ENCODE measurements at regions not wholly inside any gene's neighbourhood (a gene's known extent, or its start where the extent isn't known, plus 50 kb on each side); places are given as distances from the start of the nearest gene placed in this dataset.

DNA sequence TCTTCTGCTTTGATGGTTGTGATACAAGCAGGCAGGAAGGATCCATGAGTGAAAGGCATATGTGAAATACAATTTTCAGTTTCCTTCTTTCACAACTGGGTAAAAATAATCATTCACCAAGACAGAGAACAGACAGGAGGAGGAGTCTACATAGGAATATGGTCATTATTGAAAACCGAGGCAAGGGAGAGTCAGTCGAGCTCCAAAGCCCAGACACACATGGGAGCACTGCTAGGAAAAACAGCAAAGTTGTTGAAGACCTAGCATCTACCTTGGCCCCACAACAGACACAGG lies 260.6 kb downstream of the ERMARD start:
- ChIA-PET CTCF (ENCODE audit: partially characterized antibody) (interaction anchor here (1.7 kb wide), 1 partner anchor 49 kb away, joined by 4 read pairs; no protein-coding TSS in a partner anchor), POLR2A (ENCODE audit: partially characterized antibody) (interaction anchor here (2.0 kb wide), 1 partner anchor 8 kb away, joined by 5 read pairs; no protein-coding TSS in a partner anchor)
- Histone ChIP-seq H3K79me2 (ENCODE audit: control insufficient read depth in 1 of 2, insufficient read depth in 2 of 2, low read length in 2 of 2) (no peaks in the 10 kb centered on the region), H3K4ac (replicated peaks; ENCODE audit: insufficient read length, low read depth, low read length) (no peak overlapping the region), H4K91ac (replicated peaks; ENCODE audit: insufficient read length, low read length) (no peak overlapping the region), H2BK5ac (ENCODE audit: low read depth, low read length) (no peak overlapping the region), H3K27ac (ENCODE audit: low read depth, low read length) (no peak overlapping the region), H3K18ac (ENCODE audit: extremely low read depth, low read length) (no peak overlapping the region), H3K79me1 (ENCODE audit: low read depth, low read length) (no peaks in the 10 kb centered on the region), H3K9ac (replicated peaks in 1 of 4; ENCODE audit: extremely low read depth in 1 of 4, low read depth in 3 of 4, low read length in 3 of 4) (no peak overlapping the region), H2BK12ac (ENCODE audit: low read depth, low read length) (0 out of 2 replicates have a peak overlapping the region, but pooled peaks have one; percentile 20), H3K14ac (ENCODE audit: insufficient read length) (no peak overlapping the region), H2BK20ac (ENCODE audit: low read length) (no peak overlapping the region), H3K9me3 (ENCODE audit: insufficient read depth in 2 of 2, low read depth in 1 of 2, low read length in 1 of 2) (no peaks in the 10 kb centered on the region), H4K20me1 (replicated peaks in 1 of 2; ENCODE audit: control insufficient read depth in 1 of 2, insufficient read depth in 2 of 2, low read length in 2 of 2) (no peaks in the 10 kb centered on the region), H3K27me3 (replicated peaks in 1 of 4; ENCODE audit: control insufficient read depth in 3 of 4, extremely low read depth in 1 of 4, insufficient read depth in 3 of 4, low read length in 3 of 4) (peaks cover 2 to 3% (median 2%) of the 10 kb centered on the region in 4 experiments; a peak in 4 of 7 replicates), H2BK15ac (ENCODE audit: low read length) (0 out of 2 replicates have a peak overlapping the region, but pooled peaks have one; percentile 46), H3K4me3 (ENCODE audit: extremely low read depth in 1 of 4, insufficient read depth in 2 of 4, low read depth in 3 of 4, low read length in 4 of 4) (no peak overlapping the region), H2BK120ac (replicated peaks; ENCODE audit: low read depth, low read length) (no peak overlapping the region), H2AFZ (ENCODE audit: low read length) (no peak overlapping the region), H4K5ac (ENCODE audit: insufficient read length, low read depth, low read length) (no peak overlapping the region), H3K4me1 (replicated peaks in 1 of 4; ENCODE audit: control insufficient read depth in 3 of 4, insufficient read depth in 4 of 4, low read length in 3 of 4) (peaks cover 8 to 20% (median 14%) of the 10 kb centered on the region in 4 experiments), H3K4me2 (ENCODE audit: insufficient read depth in 1 of 2, low read depth in 2 of 2, low read length in 2 of 2) (no peak overlapping the region), H4K8ac (ENCODE audit: extremely low read depth, insufficient read depth, low read length) (no peak overlapping the region), H3K23me2 (ENCODE audit: low read depth, low read length) (no peaks in the 10 kb centered on the region), H3K23ac (ENCODE audit: insufficient read length) (no peak overlapping the region), H3K36me3 (ENCODE audit: control insufficient read depth in 2 of 4, insufficient read depth in 4 of 4, low read length in 3 of 4) (no peaks in the 10 kb centered on the region), H2AK5ac (ENCODE audit: low read depth, low read length) (no peak overlapping the region), H3K56ac (replicated peaks; ENCODE audit: insufficient read length, low read depth, low read length) (no peak overlapping the region)
- no peak for TF ChIP-seq POLR2AphosphoS5 (IDR thresholded peaks at IDR 0.05; ENCODE audit: low read depth, low read length)
- TF ChIP-seq TAF1 (IDR thresholded peaks at IDR 0.05; ENCODE audit: low read depth, low read length) = no peak
- no peak for TF ChIP-seq BCL11A (IDR thresholded peaks at IDR 0.05; ENCODE audit: low read depth in 2 of 2, low read length in 2 of 2)
- TF ChIP-seq NRF1 (IDR thresholded peaks at IDR 0.05; ENCODE audit: low read depth, low read length) = no peak
- no peak for TF ChIP-seq CHD1 (IDR thresholded peaks at IDR 0.05; ENCODE audit: low read depth, low read length)
- TF ChIP-seq BRCA1 (IDR thresholded peaks at IDR 0.05; ENCODE audit: low read depth, low read length) = no peak
- no peak for TF ChIP-seq EZH2 (IDR thresholded peaks at IDR 0.05; ENCODE audit: low read depth, low read length, severe bottlenecking)
- no peak for TF ChIP-seq SRF (IDR thresholded peaks at IDR 0.05; ENCODE audit: low read depth, low read length)
- no peak for TF ChIP-seq KDM1A (IDR thresholded peaks at IDR 0.05; ENCODE audit: borderline replicate concordance, low read length)
- FAIRE-seq (no peak), DNase-seq (ENCODE audit: low read depth in 1 of 2, low spot score in 2 of 2) (no peak)
- 77% methylated on average over 2 of the region's 2 CpGs; no CpG with 5 or more reads in 1 of the 2 experiments for WGBS, 2 experiments (ENCODE audit: extremely low coverage in 1 of 2, insufficient coverage in 1 of 2, insufficient read length in 1 of 2, insufficient replicate concordance in 2 of 2, low coverage in 1 of 2, low lambda C conversion rate in 2 of 2, missing lambda C conversion rate in 1 of 2)

Data from H1 (cell line).